Liver (tissue), 7 donors: ENCODE measurements at regions not wholly inside any gene's neighbourhood (a gene's known extent, or its start where the extent isn't known, plus 50 kb on each side); places are given as distances from the start of the nearest gene placed in this dataset.
"Not testable (repeated sequence)": the region's sequence is repeated elsewhere in the genome, so short reads cannot be mapped to it uniquely, and the experiment has no call there.

Experiments
- DNase-seq: peaks from one replicate; pipeline ENCODE4 v3.0.0-alpha.2; 2017; ENCODE audit warnings: low spot score
- H3K27ac ChIP-seq, 2 donors: one replicate each; pipeline ENCODE4 v1.7.0; 2013; ENCODE audit warnings: inconsistent platforms in 2 of 2, low read length in 2 of 2, control low read depth in 1 of 2, low read depth in 1 of 2, mild to moderate bottlenecking in 1 of 2
- H3K27me3 ChIP-seq, 4 donors: one replicate each; pipeline versions ENCODE4 v1.6.1 to v1.7.0; 2013; ENCODE audit warnings: low read length in 3 of 4, inconsistent platforms in 1 of 4, mild to moderate bottlenecking in 1 of 4, moderate library complexity in 1 of 4; ENCODE audit not compliant: control insufficient read depth in 4 of 4, insufficient read depth in 4 of 4
- H3K36me3 ChIP-seq, 4 donors: one replicate each; pipeline versions ENCODE4 v1.6.1 to v1.7.0; 2013; ENCODE audit warnings: low read length in 3 of 4, mild to moderate bottlenecking in 3 of 4, low read depth in 1 of 4, moderate library complexity in 1 of 4; ENCODE audit not compliant: control insufficient read depth in 4 of 4, insufficient read depth in 3 of 4
- H3K4me1 ChIP-seq, 4 donors: one replicate each; pipeline versions ENCODE4 v1.6.1 to v1.7.0; 2013; ENCODE audit warnings: low read length in 3 of 4, mild to moderate bottlenecking in 3 of 4, moderate library complexity in 1 of 4; ENCODE audit not compliant: control insufficient read depth in 4 of 4, insufficient read depth in 4 of 4
- H3K4me3 ChIP-seq, 3 donors: one replicate each; pipeline versions ENCODE4 v1.6.1 to v1.7.0; 2013; ENCODE audit warnings: low read length in 3 of 3, control low read depth in 1 of 3, low read depth in 1 of 3, mild to moderate bottlenecking in 1 of 3
- H3K9ac ChIP-seq, 2 donors: one replicate each; pipeline ENCODE4 v1.7.0; 2013; ENCODE audit warnings: low read length in 2 of 2, mild to moderate bottlenecking in 2 of 2, moderate library complexity in 2 of 2, control low read depth in 1 of 2, low read depth in 1 of 2
- H3K9me3 ChIP-seq, 4 donors: one replicate each; pipeline versions ENCODE4 v1.6.1 to v1.7.0; 2013; ENCODE audit warnings: low read length in 3 of 4; ENCODE audit not compliant: control insufficient read depth in 4 of 4
- GABPA ChIP-seq, 2 donors: IDR thresholded peaks in 1 of 2; conservative IDR thresholded peaks in 1 of 2; 2 replicates each; pipeline ENCODE4 v1.6.1; 2016; ENCODE audit warnings: antibody characterized with exemption in 2 of 2, mild to moderate bottlenecking in 1 of 2, moderate library complexity in 1 of 2
- HNF4G ChIP-seq: IDR thresholded peaks from 2 replicates; pipeline ENCODE4 v1.6.1; 2016; ENCODE audit warnings: antibody characterized with exemption
- YY1 ChIP-seq: IDR thresholded peaks from 2 replicates; pipeline ENCODE4 v1.6.1; 2016; ENCODE audit warnings: antibody characterized with exemption, mild to moderate bottlenecking
- ZBTB33 ChIP-seq: IDR thresholded peaks from 2 replicates; pipeline ENCODE4 v1.6.1; 2016; ENCODE audit warnings: antibody characterized with exemption
- WGBS: extraction: QIAGEN DNeasy Blood & Tissue Kit; methylation state at CpG from one replicate; pipeline ENCODE4 v1.1.7; 2013; 5-methylcytosine and 5-hydroxymethylcytosine counted together
- TF ChIP-seq, protein P1 (sequence below): IDR thresholded peaks from 2 replicates; pipeline ENCODE4 v1.6.1; 2016; ENCODE audit warnings: antibody characterized with exemption, mild to moderate bottlenecking
- donor health status: healthy.
- donor health status: healthy.
- donor health status: healthy.
- donor health status: healthy.

GRCh38 chr7:56697058-56697457 is 435.2 kb downstream of the ZNF479 start:
- H3K4me3 ChIP-seq, DNase-seq, H3K36me3 ChIP-seq, H3K9ac ChIP-seq, H3K4me1 ChIP-seq, H3K27ac ChIP-seq, H3K9me3 ChIP-seq, H3K27me3 ChIP-seq: not testable (repeated sequence)

GRCh38 chr7:56686276-56686859 is 445.9 kb downstream of the ZNF479 start:
- Histone ChIP-seq H3K9ac (no peak overlapping the region), H3K9me3 (peaks cover 7 to 48% (median 20%) of the 10 kb centered on the region in 4 donors), H3K4me1 (no peaks in the 10 kb centered on the region), H3K36me3 (no peaks in the 10 kb centered on the region), H3K4me3 (peak overlapping the region in 2 of 3 donors; percentile 4 to 49), H3K27ac (no peak overlapping the region), H3K27me3 (no peaks in the 10 kb centered on the region)
- 64% methylated on average over 5 of the region's 5 CpGs for WGBS
- no peak for DNase-seq
- TF ChIP-seq YY1, result no peak
- no peak for TF ChIP-seq HNF4G
- no peak for TF ChIP-seq ZBTB33
- no peak for TF ChIP-seq GABPA (IDR thresholded peaks at IDR 0.05 in 1 of 2, conservative IDR thresholded peaks at IDR 0.05 in 1 of 2)

DNA sequence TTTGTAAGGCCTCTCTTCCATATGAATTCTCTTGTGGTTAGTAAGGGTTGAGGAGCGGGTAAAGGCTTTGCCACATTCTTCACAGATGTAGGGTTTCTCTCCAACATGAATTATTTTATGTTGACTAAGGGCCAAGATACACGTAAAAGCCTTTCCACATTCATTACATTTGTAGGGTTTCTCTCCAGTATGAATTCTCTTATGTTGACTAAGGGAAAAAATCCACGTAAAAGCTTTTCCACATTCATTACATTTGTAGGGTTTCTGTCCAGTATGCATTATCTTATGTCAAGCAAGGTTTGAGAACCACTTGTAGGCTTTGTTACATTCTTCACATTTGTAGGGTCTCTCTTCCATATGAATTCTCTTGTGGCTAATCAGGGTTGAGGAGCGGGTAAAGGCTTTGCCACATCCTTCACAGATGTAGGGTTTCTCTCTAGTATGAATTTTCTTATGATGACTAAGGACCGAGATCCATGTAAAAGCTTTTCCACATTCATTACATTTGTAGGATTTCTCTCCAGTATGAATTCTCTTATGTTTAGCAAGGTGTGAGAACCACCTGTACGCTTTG is 493.0 kb downstream of the ZNF479 start:
- no peak for DNase-seq
- TF ChIP-seq, protein P1, sequence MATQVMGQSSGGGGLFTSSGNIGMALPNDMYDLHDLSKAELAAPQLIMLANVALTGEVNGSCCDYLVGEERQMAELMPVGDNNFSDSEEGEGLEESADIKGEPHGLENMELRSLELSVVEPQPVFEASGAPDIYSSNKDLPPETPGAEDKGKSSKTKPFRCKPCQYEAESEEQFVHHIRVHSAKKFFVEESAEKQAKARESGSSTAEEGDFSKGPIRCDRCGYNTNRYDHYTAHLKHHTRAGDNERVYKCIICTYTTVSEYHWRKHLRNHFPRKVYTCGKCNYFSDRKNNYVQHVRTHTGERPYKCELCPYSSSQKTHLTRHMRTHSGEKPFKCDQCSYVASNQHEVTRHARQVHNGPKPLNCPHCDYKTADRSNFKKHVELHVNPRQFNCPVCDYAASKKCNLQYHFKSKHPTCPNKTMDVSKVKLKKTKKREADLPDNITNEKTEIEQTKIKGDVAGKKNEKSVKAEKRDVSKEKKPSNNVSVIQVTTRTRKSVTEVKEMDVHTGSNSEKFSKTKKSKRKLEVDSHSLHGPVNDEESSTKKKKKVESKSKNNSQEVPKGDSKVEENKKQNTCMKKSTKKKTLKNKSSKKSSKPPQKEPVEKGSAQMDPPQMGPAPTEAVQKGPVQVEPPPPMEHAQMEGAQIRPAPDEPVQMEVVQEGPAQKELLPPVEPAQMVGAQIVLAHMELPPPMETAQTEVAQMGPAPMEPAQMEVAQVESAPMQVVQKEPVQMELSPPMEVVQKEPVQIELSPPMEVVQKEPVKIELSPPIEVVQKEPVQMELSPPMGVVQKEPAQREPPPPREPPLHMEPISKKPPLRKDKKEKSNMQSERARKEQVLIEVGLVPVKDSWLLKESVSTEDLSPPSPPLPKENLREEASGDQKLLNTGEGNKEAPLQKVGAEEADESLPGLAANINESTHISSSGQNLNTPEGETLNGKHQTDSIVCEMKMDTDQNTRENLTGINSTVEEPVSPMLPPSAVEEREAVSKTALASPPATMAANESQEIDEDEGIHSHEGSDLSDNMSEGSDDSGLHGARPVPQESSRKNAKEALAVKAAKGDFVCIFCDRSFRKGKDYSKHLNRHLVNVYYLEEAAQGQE, result no peak
- TF ChIP-seq GABPA (IDR thresholded peaks at IDR 0.05 in 1 of 2, conservative IDR thresholded peaks at IDR 0.05 in 1 of 2), result no peak
- Histone ChIP-seq H3K4me1 (no peaks in the 10 kb centered on the region), H3K36me3 (no peaks in the 10 kb centered on the region), H3K27ac (no peak overlapping the region), H3K27me3 (no peaks in the 10 kb centered on the region), H3K9me3 (peaks cover 17 to 53% (median 32%) of the 10 kb centered on the region in 4 donors), H3K4me3 (no peak overlapping the region), H3K9ac (no peak overlapping the region)
- WGBS, result 67% methylated on average over 6 of the region's 6 CpGs
